HEK293 (cell line): ENCODE measurements at regions not wholly inside any gene's neighbourhood (a gene's known extent, or its start where the extent isn't known, plus 50 kb on each side); places are given as distances from the start of the nearest gene placed in this dataset.

Experiments used
- CTCF ChIA-PET: fragments of 350-600 bp; formaldehyde crosslinking; extraction: SDS; loops from one replicate; lab custom pipeline; 2021; ENCODE audit warnings: antibody characterized with exemption; lab: Yijun Ruan, JAX
- POLR2A ChIA-PET: fragments of 300-600 bp; formaldehyde crosslinking; extraction: SDS; loops from one replicate; lab custom pipeline; 2020; ENCODE audit warnings: antibody characterized with exemption, inconsistent platforms; lab: Yijun Ruan, JAX
- H3K27ac ChIP-seq: fragments of 200-500 bp; sonication (Bioruptor generic); 2 replicates; pipeline ENCODE4 v1.5.1; 2014; ENCODE audit warnings: low read depth, low read length, control low read depth, inconsistent platforms; ENCODE audit errors: extremely low read depth
- H3K36me3 ChIP-seq, 2 experiments: fragments of 200-500 bp in 1 of 2; sonication (Bioruptor generic) in 1 of 2; 1 replicate in 1 of 2; 2 replicates in 1 of 2; pipeline ENCODE4 v1.5.1; 2014 to 2017; ENCODE audit warnings: inconsistent platforms in 2 of 2, low read length in 2 of 2; ENCODE audit not compliant: control insufficient read depth in 2 of 2, insufficient read depth in 1 of 2
- H3K4me1 ChIP-seq: fragments of 200-500 bp; sonication (Bioruptor generic); 2 replicates; pipeline ENCODE4 v1.5.1; 2014; ENCODE audit warnings: mild to moderate bottlenecking, low read length, inconsistent platforms; ENCODE audit not compliant: control insufficient read depth, insufficient read depth
- H3K4me3 ChIP-seq: 2 replicates; pipeline ENCODE4 v1.5.1; 2011; ENCODE audit warnings: low read depth, mild to moderate bottlenecking, control low read depth, low read length, moderate library complexity
- H3K9me3 ChIP-seq: fragments of 200-500 bp; sonication (Bioruptor generic); 2 replicates; pipeline ENCODE4 v1.5.1; 2014; ENCODE audit warnings: low read depth, low read length, inconsistent platforms; ENCODE audit not compliant: control insufficient read depth, insufficient read depth
- CTCF ChIP-seq: fragments of 450-650 bp; formaldehyde crosslinking; IDR thresholded peaks from 2 replicates; pipeline ENCODE4 v1.5.1; 2016; ENCODE audit warnings: missing biosample characterization, missing genetic modification characterization
- OVOL3 ChIP-seq: fragments of 450-650 bp; formaldehyde crosslinking; IDR thresholded peaks from 2 replicates; pipeline ENCODE4 v1.5.1; 2016; ENCODE audit warnings: missing biosample characterization, missing genetic modification characterization
- REST ChIP-seq: fragments of 450-650 bp; formaldehyde crosslinking; IDR thresholded peaks from 2 replicates; pipeline ENCODE4 v1.5.1; 2016; ENCODE audit warnings: missing biosample characterization, missing genetic modification characterization
- SCRT1 ChIP-seq: fragments of 450-650 bp; formaldehyde crosslinking; IDR thresholded peaks from 2 replicates; pipeline ENCODE4 v1.5.1; 2016; ENCODE audit warnings: missing biosample characterization, missing genetic modification characterization, borderline replicate concordance
- SP2 ChIP-seq: fragments of 450-650 bp; formaldehyde crosslinking; IDR thresholded peaks from 2 replicates; pipeline ENCODE4 v1.5.1; 2016; ENCODE audit warnings: missing biosample characterization, missing genetic modification characterization
- TSHZ1 ChIP-seq: fragments of 450-650 bp; formaldehyde crosslinking; IDR thresholded peaks from 2 replicates; pipeline ENCODE4 v1.5.1; 2016; ENCODE audit warnings: missing biosample characterization, missing genetic modification characterization, borderline replicate concordance
- ZNF18 ChIP-seq: fragments of 450-650 bp; formaldehyde crosslinking; IDR thresholded peaks from 2 replicates; pipeline ENCODE4 v1.5.1; 2016; ENCODE audit warnings: missing biosample characterization, missing genetic modification characterization
- ZNF223 ChIP-seq: fragments of 450-650 bp; formaldehyde crosslinking; IDR thresholded peaks from 2 replicates; pipeline ENCODE4 v1.5.1; 2016; ENCODE audit warnings: missing biosample characterization, missing genetic modification characterization
- ZNF239 ChIP-seq: fragments of 450-650 bp; formaldehyde crosslinking; IDR thresholded peaks from 2 replicates; pipeline ENCODE4 v1.5.1; 2016; ENCODE audit warnings: missing biosample characterization, missing genetic modification characterization
- ZNF248 ChIP-seq: fragments of 450-650 bp; formaldehyde crosslinking; IDR thresholded peaks from 2 replicates; pipeline ENCODE4 v1.5.1; 2017; ENCODE audit warnings: missing biosample characterization, missing genetic modification characterization
- ZNF266 ChIP-seq: fragments of 450-650 bp; formaldehyde crosslinking; IDR thresholded peaks from 2 replicates; pipeline ENCODE4 v1.5.1; 2016; ENCODE audit warnings: missing biosample characterization, missing genetic modification characterization, low read depth
- ZNF37A ChIP-seq: fragments of 450-650 bp; IDR thresholded peaks from 2 replicates; pipeline ENCODE4 v1.5.1; 2018; ENCODE audit warnings: missing biosample characterization, missing genetic modification characterization
- ZNF514 ChIP-seq: fragments of 450-650 bp; formaldehyde crosslinking; IDR thresholded peaks from 2 replicates; pipeline ENCODE4 v1.5.1; 2016; ENCODE audit warnings: missing biosample characterization, missing genetic modification characterization
- ZNF623 ChIP-seq: fragments of 450-650 bp; formaldehyde crosslinking; IDR thresholded peaks from 2 replicates; pipeline ENCODE4 v1.5.1; 2016; ENCODE audit warnings: missing biosample characterization, missing genetic modification characterization
- ZNF76 ChIP-seq: fragments of 450-650 bp; formaldehyde crosslinking; IDR thresholded peaks from 2 replicates; pipeline ENCODE4; 2016; ENCODE audit warnings: low read depth, missing biosample characterization, missing genetic modification characterization, borderline replicate concordance
- ZNF776 ChIP-seq: fragments of 450-650 bp; formaldehyde crosslinking; IDR thresholded peaks from 2 replicates; pipeline ENCODE4 v1.5.0; 2017; ENCODE audit warnings: missing biosample characterization, missing genetic modification characterization, borderline replicate concordance
- ZNF843 ChIP-seq: fragments of 450-650 bp; formaldehyde crosslinking; IDR thresholded peaks from 2 replicates; pipeline ENCODE4 v1.5.1; 2016; ENCODE audit warnings: missing biosample characterization, missing genetic modification characterization
- ZSCAN18 ChIP-seq: fragments of 450-650 bp; formaldehyde crosslinking; IDR thresholded peaks from 2 replicates; pipeline ENCODE4 v1.5.1; 2016; ENCODE audit warnings: missing biosample characterization, missing genetic modification characterization

GRCh38 chr15:61697796-61698195, 362.5 kb downstream of the VPS13C start:
- H3K36me3 ChIP-seq = no peaks in the 10 kb centered on the region
- no peaks in the 10 kb centered on the region for H3K9me3 ChIP-seq
- no peak overlapping the region for H3K27ac ChIP-seq
- ChIA-PET POLR2A (no interaction called here), CTCF (interaction anchor here (0.5 kb wide), 1 partner anchor 835 kb away, joined by 4 read pairs; no protein-coding TSS in a partner anchor)
- no peak for TF ChIP-seq ZNF248 (tag by site-specific recombination)
- TF ChIP-seq ZNF37A (tag by site-specific recombination) = no peak
- no peak for TF ChIP-seq ZNF266 (tag by site-specific recombination)
- no peak for TF ChIP-seq CTCF (tag by site-specific recombination)
- no peak for TF ChIP-seq SCRT1 (tag by site-specific recombination)
- TF ChIP-seq ZNF776 (tag by site-specific recombination) = no peak
- no peak for TF ChIP-seq ZNF76 (tag by site-specific recombination)
- TF ChIP-seq ZNF843 (tag by site-specific recombination) = no peak
- no peak for TF ChIP-seq ZNF623 (tag by site-specific recombination)
- no peak for TF ChIP-seq ZNF239
- no peak for TF ChIP-seq SP2 (tag by site-specific recombination)
- TF ChIP-seq ZSCAN18 = no peak
- TF ChIP-seq REST (tag by site-specific recombination) = no peak
- TF ChIP-seq ZNF514 (tag by site-specific recombination) = no peak
- H3K4me3 ChIP-seq = no peak overlapping the region
- no peaks in the 10 kb centered on the region for H3K4me1 ChIP-seq

- ChIA-PET POLR2A (no interaction called here), CTCF (interaction anchor here (0.7 kb wide), 1 partner anchor 12 kb away, joined by 3 read pairs; no protein-coding TSS in a partner anchor)
- Histone ChIP-seq H3K9me3 (no peaks in the 10 kb centered on the region), H3K4me3 (no peak overlapping the region), H3K27ac (no peak overlapping the region), H3K4me1 (no peaks in the 10 kb centered on the region), H3K36me3 (no peaks in the 10 kb centered on the region)
- TF ChIP-seq ZNF18 (tag by site-specific recombination) (no peak), OVOL3 (no peak), TSHZ1 (no peak), ZNF223 (tag by site-specific recombination) (no peak)
Observed at GRCh38 chr15:61689067-61689466, 371.2 kb downstream of the VPS13C start.
